GM23248 (cell line): ENCODE measurements at regions not wholly inside any gene's neighbourhood (a gene's known extent, or its start where the extent isn't known, plus 50 kb on each side); places are given as distances from the start of the nearest gene placed in this dataset.
A peak's percentile ranks its signal among the peaks of the same experiment; 100 is the strongest.

Source experiments
- DNase-seq: peaks from one replicate; pipeline ENCODE4 v3.0.0-alpha.2; 2015
- H2AFZ ChIP-seq: fragments of 200-600 bp; sonication (generic); 2 replicates; pipeline ENCODE4 v1.6.1; 2016; ENCODE audit warnings: antibody characterized with exemption
- H3F3A ChIP-seq: fragments of 200-600 bp; sonication (generic); 2 replicates; pipeline ENCODE4 v1.6.1; 2016; ENCODE audit warnings: mild to moderate bottlenecking, antibody characterized with exemption, mixed run types; ENCODE audit not compliant: insufficient read depth
- H3K27ac ChIP-seq: fragments of 200-600 bp; sonication (generic); 2 replicates; pipeline ENCODE4 v1.5.1; 2016; ENCODE audit warnings: mild to moderate bottlenecking
- H3K27me3 ChIP-seq: fragments of 200-600 bp; sonication (generic); replicated peaks from 2 replicates; pipeline ENCODE4 v1.6.1; 2016; ENCODE audit warnings: mild to moderate bottlenecking; ENCODE audit not compliant: insufficient read depth
- H3K36me3 ChIP-seq: fragments of 200-600 bp; sonication (generic); 2 replicates; pipeline ENCODE4 v1.6.1; 2016; ENCODE audit warnings: low read depth, mild to moderate bottlenecking
- H3K4me1 ChIP-seq: fragments of 200-600 bp; sonication (generic); 2 replicates; pipeline ENCODE4 v1.6.1; 2016; ENCODE audit warnings: mild to moderate bottlenecking; ENCODE audit not compliant: insufficient read depth
- H3K4me2 ChIP-seq: fragments of 200-600 bp; sonication (generic); one replicate; pipeline ENCODE4 v1.6.1; 2016; ENCODE audit warnings: mild to moderate bottlenecking; ENCODE audit not compliant: unreplicated experiment
- H3K4me3 ChIP-seq: fragments of 200-600 bp; sonication (generic); 2 replicates; pipeline ENCODE4 v1.5.1; 2016; ENCODE audit warnings: mild to moderate bottlenecking
- H3K79me2 ChIP-seq: fragments of 200-600 bp; sonication (generic); 2 replicates; pipeline ENCODE4 v1.6.1; 2016; ENCODE audit warnings: mild to moderate bottlenecking; ENCODE audit not compliant: insufficient read depth
- H3K9ac ChIP-seq: fragments of 200-600 bp; sonication (generic); 2 replicates; pipeline ENCODE4 v1.6.1; 2016; ENCODE audit warnings: mild to moderate bottlenecking
- H3K9me2 ChIP-seq: fragments of 200-600 bp; sonication (generic); 2 replicates; pipeline ENCODE4 v1.6.1; 2016; ENCODE audit warnings: mixed run types, mild to moderate bottlenecking, moderate library complexity; ENCODE audit not compliant: insufficient read depth
- H3K9me3 ChIP-seq: fragments of 200-600 bp; sonication (generic); one replicate; pipeline ENCODE4 v1.6.1; 2017; ENCODE audit warnings: low read depth
- H4K20me1 ChIP-seq: fragments of 200-600 bp; sonication (generic); 2 replicates; pipeline ENCODE4 v1.6.0; 2016; ENCODE audit not compliant: insufficient read depth
- EZH2 ChIP-seq: fragments of 200-600 bp; sonication (generic); IDR thresholded peaks from 2 replicates; pipeline ENCODE4 v1.6.1; 2018; ENCODE audit warnings: antibody characterized with exemption, mild to moderate bottlenecking; ENCODE audit not compliant: insufficient read depth, poor library complexity, severe bottlenecking
- EZH2phosphoT487 ChIP-seq: fragments of 200-600 bp; sonication (generic); IDR thresholded peaks from 2 replicates; pipeline ENCODE4 v1.6.1; 2018; ENCODE audit warnings: antibody characterized with exemption, moderate library complexity, mild to moderate bottlenecking, low read depth; ENCODE audit not compliant: insufficient read depth
- WGBS, 2 experiments: methylation state at CpG; one replicate each; pipeline ENCODE4 v1.1.6; 2015 to 2017; ENCODE audit warnings: low lambda C conversion rate in 2 of 2, low coverage in 1 of 2; ENCODE audit errors: missing lambda C conversion rate in 2 of 2; 5-methylcytosine and 5-hydroxymethylcytosine counted together
- in situ Hi-C: fragments of 300-500 bp; cut with MboI; formaldehyde crosslinking; loops from 2 replicates; pipeline ENCODE4 v1.15.0; 2020

GRCh38 chr3:178381555-178381954 lies 154.7 kb upstream of the KCNMB2 start:
- peak overlapping the region; percentile 32 for H3K4me2 ChIP-seq
- DNase-seq = peak; percentile 40

GRCh38 chr3:178381971-178382448 lies 154.2 kb upstream of the KCNMB2 start:
- no peaks in the 10 kb centered on the region for H3K9me3 ChIP-seq
- peaks cover 18% of the 10 kb centered on the region for H3F3A ChIP-seq
- WGBS, 2 experiments = 0% methylated on average over 1 of the region's 1 CpG
- no peaks in the 10 kb centered on the region for H3K9me2 ChIP-seq
- H3K9ac ChIP-seq = no peak overlapping the region
- peak overlapping the region; percentile 10; the same call in 1 of the 2 replicates for H3K4me3 ChIP-seq
- in situ Hi-C loops = no loop called here
- DNase-seq = peak; percentile 57
- H3K27me3 ChIP-seq = no peaks in the 10 kb centered on the region
- H2AFZ ChIP-seq = no peak overlapping the region
- no peaks in the 10 kb centered on the region for H4K20me1 ChIP-seq
- H3K36me3 ChIP-seq = no peaks in the 10 kb centered on the region
- no peaks in the 10 kb centered on the region for H3K79me2 ChIP-seq
- H3K27ac ChIP-seq = peak overlapping the region; percentile 42
- H3K4me1 ChIP-seq = peaks cover 43% of the 10 kb centered on the region
- H3K4me2 ChIP-seq = peak overlapping the region; percentile 32
- TF ChIP-seq EZH2 (no peak), EZH2phosphoT487 (no peak)

More at GRCh38 chr3:178381555-178381954, 154.7 kb upstream of the KCNMB2 start:
- no peaks in the 10 kb centered on the region for H3K36me3 ChIP-seq
- H3K9ac ChIP-seq = no peak overlapping the region
- no peaks in the 10 kb centered on the region for H4K20me1 ChIP-seq
- 23 to 32% methylated on average over 1 of the region's 1 CpG for WGBS, 2 experiments
- H3K4me3 ChIP-seq = no peak overlapping the region
- no peak overlapping the region for H2AFZ ChIP-seq
- no peak for TF ChIP-seq EZH2
- 0 out of 2 replicates have a peak, but pooled peaks have one; percentile 16 for TF ChIP-seq EZH2phosphoT487
- no peaks in the 10 kb centered on the region for H3K79me2 ChIP-seq
- in situ Hi-C loops = no loop called here
- H3K9me2 ChIP-seq = no peaks in the 10 kb centered on the region
- no peaks in the 10 kb centered on the region for H3K27me3 ChIP-seq
- H3K27ac ChIP-seq = peak overlapping the region; percentile 42; the same call in 1 of the 2 replicates
- peaks cover 18% of the 10 kb centered on the region for H3F3A ChIP-seq
- no peaks in the 10 kb centered on the region for H3K9me3 ChIP-seq
- H3K4me1 ChIP-seq = peaks cover 43% of the 10 kb centered on the region

GRCh38 chr3:178382449-178383061 lies 153.7 kb upstream of the KCNMB2 start:
- Histone ChIP-seq H3K27ac (peak overlapping the region; percentile 42), H4K20me1 (no peaks in the 10 kb centered on the region), H3K4me1 (peaks cover 43% of the 10 kb centered on the region), H3K36me3 (no peaks in the 10 kb centered on the region), H3K27me3 (no peaks in the 10 kb centered on the region), H3K4me2 (peak overlapping the region; percentile 32), H3F3A (peaks cover 18% of the 10 kb centered on the region), H3K9me2 (no peaks in the 10 kb centered on the region), H3K79me2 (no peaks in the 10 kb centered on the region), H3K4me3 (peak overlapping the region; percentile 10; the same call in 1 of the 2 replicates), H2AFZ (no peak overlapping the region), H3K9me3 (no peaks in the 10 kb centered on the region), H3K9ac (no peak overlapping the region)
- in situ Hi-C loops = no loop called here
- no peak for TF ChIP-seq EZH2
- TF ChIP-seq EZH2phosphoT487 = peak; percentile 81
- peak; percentile 70 for DNase-seq
- WGBS, 2 experiments = 0 to 3% methylated on average over 1 of the region's 1 CpG

GRCh38 chr3:178384321-178385230 lies 151.7 kb upstream of the KCNMB2 start:
- no peak overlapping the region for H3K4me3 ChIP-seq
- H3K9ac ChIP-seq = no peak overlapping the region
- in situ Hi-C loops = no loop called here
- TF ChIP-seq EZH2 (no peak), EZH2phosphoT487 (no peak)
- 36 to 41% methylated on average over 8 of the region's 8 CpGs for WGBS, 2 experiments
- peak; percentile 30 for DNase-seq
- no peaks in the 10 kb centered on the region for H3K36me3 ChIP-seq
- H3K27me3 ChIP-seq = no peaks in the 10 kb centered on the region
- H3K9me3 ChIP-seq = no peaks in the 10 kb centered on the region
- no peaks in the 10 kb centered on the region for H4K20me1 ChIP-seq
- peaks cover 43% of the 10 kb centered on the region for H3K4me1 ChIP-seq
- H2AFZ ChIP-seq = peak overlapping the region; percentile 12; the same call in 1 of the 2 replicates
- H3K79me2 ChIP-seq = no peaks in the 10 kb centered on the region
- peak overlapping the region; percentile 33 for H3K4me2 ChIP-seq
- H3F3A ChIP-seq = peaks cover 18% of the 10 kb centered on the region
- no peaks in the 10 kb centered on the region for H3K9me2 ChIP-seq
- no peak overlapping the region for H3K27ac ChIP-seq
